GM19025 (cell line): ENCODE measurements at regions not wholly inside any gene's neighbourhood (a gene's known extent, or its start where the extent isn't known, plus 50 kb on each side); places are given as distances from the start of the nearest gene placed in this dataset.
"Not testable (repeated sequence)": the region's sequence is repeated elsewhere in the genome, so short reads cannot be mapped to it uniquely, and the experiment has no call there.

Experiments
- ATAC-seq: cut with Tn5 transposase; IDR thresholded peaks from one replicate; pipeline ENCODE4 v1.9.1; 2021; ENCODE audit warnings: mild to moderate bottlenecking, low read depth, moderate library complexity; ENCODE audit not compliant: unreplicated experiment

GRCh38 chr5:166602271-166602670 is 1689.2 kb upstream of the WWC1 start:
- no peak for ATAC-seq

DNA sequence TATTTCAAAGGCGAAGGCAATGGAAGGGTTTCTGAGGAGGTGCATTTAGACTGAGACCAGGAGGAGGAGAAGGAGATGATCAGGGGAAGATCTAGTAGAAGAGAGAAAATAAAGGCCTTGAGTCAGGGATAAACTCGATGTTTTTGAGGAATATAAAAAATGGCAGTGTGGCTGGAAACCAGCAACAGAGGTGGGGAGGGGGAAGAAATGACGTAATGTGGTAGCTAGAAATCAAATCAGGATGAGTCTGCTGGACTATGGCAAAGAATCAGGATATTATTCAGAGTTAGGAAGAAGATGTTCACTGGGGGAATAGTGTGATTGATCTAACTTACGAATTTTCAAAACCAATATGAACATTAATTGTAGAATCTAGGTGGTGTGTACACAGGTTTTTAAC is 1673.9 kb upstream of the WWC1 start:
- ATAC-seq: no peak

- ATAC-seq: no peak
Measured at GRCh38 chr5:166618526-166618925, 1672.9 kb upstream of the WWC1 start.

DNA sequence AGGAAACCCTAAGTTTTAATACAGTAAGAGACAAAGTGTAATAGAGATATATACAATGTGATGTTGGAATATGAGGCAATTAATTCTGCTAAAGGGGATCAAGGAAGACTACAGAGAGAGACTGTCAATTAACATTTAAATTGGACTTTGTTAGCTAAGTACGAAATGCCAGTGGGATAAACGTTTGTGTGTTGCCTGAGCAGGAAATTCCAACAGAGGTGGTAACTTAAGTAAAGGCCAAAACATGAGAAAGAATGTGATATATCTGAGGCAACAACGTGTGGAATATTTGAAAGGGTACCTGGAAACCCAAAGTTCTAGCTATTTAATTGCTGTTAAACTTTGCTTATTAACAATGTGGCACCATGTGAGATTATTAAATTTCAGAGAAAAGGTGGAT is 1666.9 kb upstream of the WWC1 start:
- no peak for ATAC-seq

- ATAC-seq: no peak
Measured at GRCh38 chr5:166625210-166625865, 1666.1 kb upstream of the WWC1 start.

DNA sequence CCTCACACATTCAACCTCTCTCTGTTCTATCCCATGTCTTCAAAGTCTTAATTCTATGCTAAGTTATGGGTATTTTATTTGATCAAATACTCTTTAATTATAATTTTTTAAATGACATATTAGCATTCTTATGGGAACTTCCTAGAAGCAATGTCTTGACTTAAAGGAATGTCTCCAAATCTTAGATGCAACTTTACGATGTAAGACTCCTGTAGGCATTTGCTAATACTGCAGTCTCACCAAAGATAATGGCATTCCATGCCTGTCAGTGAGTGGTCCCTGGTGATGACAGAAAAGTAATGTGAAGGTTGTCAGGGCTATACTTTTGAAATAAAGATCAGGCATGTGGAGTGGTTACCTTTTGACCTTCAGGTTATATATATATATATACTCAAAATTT is 1654.2 kb upstream of the WWC1 start:
- no peak for ATAC-seq

- no peak for ATAC-seq
Measured at GRCh38 chr5:166639151-166639550, 1652.3 kb upstream of the WWC1 start.

GRCh38 chr5:166640136-166640535 is 1651.3 kb upstream of the WWC1 start:
- not testable (repeated sequence) for ATAC-seq

GRCh38 chr5:166648736-166649135 is 1642.7 kb upstream of the WWC1 start:
- no peak for ATAC-seq

DNA sequence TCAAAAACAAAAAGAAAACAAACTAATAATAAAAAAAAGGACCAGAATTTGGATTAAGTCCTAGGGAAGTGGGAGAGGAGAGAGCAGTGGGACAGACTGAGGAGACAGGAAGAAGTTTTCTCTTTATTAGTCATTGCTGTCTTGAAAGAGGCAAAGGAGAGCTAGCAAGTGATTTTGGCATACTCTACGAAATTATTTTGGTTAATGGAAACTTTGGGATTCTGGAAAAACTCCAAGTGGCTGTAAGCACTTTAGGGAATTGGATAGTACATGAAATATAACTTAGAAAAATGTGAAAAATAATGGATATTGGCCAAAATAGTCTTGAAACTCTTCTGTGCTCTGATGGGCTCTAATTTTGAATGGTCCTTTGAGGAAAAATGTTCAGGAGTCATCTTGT is 1641.8 kb upstream of the WWC1 start:
- no peak for ATAC-seq

GRCh38 chr5:166651234-166651633 is 1640.2 kb upstream of the WWC1 start:
- no peak for ATAC-seq

GRCh38 chr5:166671811-166672210 is 1619.6 kb upstream of the WWC1 start:
- ATAC-seq: no peak

- no peak for ATAC-seq
Measured at GRCh38 chr5:166672431-166672830, 1619.0 kb upstream of the WWC1 start.

- ATAC-seq: no peak
Measured at GRCh38 chr5:166677891-166678290, 1613.6 kb upstream of the WWC1 start.

DNA sequence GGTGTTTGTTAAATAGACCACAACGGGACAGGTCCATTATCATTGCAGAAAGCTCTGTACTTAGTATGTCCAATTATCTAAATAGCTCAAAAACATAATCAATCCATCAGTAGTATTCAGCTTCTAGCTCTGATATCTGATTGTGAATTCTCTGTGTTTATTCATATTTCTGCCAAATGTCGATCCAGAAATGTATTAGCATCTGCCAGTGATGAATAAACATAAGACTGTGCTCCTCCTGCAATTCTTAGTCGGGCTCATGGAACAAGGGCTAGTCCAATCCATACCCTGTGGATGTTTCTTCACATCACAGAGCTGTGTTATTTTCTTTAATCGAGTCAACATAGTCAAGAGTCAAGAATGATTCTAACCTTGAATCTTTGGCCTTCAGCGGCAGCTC is 1612.1 kb upstream of the WWC1 start:
- ATAC-seq: no peak

DNA sequence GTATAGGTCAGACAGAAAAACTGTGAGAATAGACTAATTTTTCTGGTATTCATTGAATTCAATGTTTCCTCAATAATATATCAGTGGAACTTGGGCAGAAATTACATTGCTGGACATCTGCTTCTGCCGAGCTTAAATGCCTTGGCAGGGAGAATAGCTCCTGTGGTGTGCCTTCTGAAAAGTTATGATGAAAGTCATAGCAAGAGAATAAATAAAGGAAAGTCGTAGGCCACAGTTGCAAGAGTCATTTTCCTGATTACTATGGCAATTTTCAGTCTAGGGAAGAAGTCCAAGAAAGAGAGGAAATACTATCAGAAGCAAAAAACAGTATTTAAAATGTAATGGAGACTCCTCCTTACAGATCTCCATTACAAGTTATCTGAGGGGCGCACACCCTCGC is 1596.1 kb upstream of the WWC1 start:
- ATAC-seq: no peak

DNA sequence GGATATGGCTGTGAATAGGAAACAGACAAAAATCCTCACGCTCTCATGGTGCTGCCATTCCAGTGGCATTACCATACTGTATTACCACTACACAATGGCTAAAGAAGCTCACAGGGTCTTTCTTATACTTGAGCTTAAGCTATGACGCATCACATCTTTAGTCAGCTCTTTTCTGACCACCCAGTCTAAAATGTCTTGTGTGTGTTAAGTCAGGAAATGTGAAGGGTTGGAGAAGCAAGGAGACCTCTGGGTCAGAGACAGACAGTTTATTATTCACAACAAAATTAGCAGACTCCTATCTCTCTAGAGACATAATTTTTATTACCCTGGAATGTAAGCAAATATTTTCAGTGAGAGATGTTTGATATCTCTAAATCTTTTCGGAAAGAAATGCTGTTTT is 1583.2 kb upstream of the WWC1 start:
- ATAC-seq: no peak

DNA sequence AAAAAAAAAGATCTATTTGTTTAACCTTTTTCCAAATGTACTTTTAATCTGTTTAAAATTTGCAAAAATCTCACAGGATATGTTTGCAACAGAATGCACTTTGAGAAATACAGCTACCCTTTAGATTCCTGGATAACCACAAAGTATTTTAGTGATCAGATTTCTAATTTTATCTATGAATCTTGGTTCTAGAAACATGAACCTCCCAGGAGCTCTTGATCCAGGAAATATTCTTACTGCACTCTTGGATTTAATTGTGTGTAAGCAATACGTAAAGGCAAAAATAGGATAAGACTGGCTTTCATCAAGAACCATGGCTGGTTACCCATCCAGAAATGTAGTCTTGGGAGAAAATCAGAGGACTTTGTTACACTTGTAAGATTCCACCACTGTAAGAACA is 1581.8 kb upstream of the WWC1 start:
- ATAC-seq: no peak

DNA sequence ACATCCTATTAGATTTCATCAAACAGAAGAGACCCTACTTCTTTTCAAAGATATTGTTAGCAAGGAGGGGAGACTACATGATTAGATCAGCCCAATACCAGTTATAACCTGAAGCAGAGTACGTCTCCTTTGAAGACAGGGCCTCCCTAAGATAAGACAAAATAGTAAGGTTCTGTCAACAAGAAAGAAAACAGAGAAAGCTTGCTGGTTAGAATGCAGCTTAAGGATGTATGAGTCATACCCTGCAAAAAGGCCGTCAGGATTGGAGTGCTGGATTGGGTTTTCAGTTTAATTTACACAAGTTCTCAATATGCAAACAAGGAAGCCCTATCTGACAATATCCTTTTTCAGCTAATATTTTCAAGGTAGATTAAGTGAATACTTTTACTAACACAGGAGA is 1581.2 kb upstream of the WWC1 start:
- no peak for ATAC-seq

GRCh38 chr5:166712447-166713185 is 1578.8 kb upstream of the WWC1 start:
- no peak for ATAC-seq

- no peak for ATAC-seq
Measured at GRCh38 chr5:166713295-166713694, 1578.2 kb upstream of the WWC1 start.

- no peak for ATAC-seq
Measured at GRCh38 chr5:166716856-166717492, 1574.5 kb upstream of the WWC1 start.
